Esophagus mucosa (tissue), 1 donor: ENCODE measurements at regions not wholly inside any gene's neighbourhood (a gene's known extent, or its start where the extent isn't known, plus 50 kb on each side); places are given as distances from the start of the nearest gene placed in this dataset.
A peak's percentile ranks its signal among the peaks of the same experiment; 100 is the strongest.

Experiments
- ATAC-seq: fragments of 200-7000 bp; cut with Tn5 transposase; one replicate; pipeline ENCODE4 v1.9.1; 2020
- donor health status: DM: yes; HTN: yes; CAD: no.

DNA sequence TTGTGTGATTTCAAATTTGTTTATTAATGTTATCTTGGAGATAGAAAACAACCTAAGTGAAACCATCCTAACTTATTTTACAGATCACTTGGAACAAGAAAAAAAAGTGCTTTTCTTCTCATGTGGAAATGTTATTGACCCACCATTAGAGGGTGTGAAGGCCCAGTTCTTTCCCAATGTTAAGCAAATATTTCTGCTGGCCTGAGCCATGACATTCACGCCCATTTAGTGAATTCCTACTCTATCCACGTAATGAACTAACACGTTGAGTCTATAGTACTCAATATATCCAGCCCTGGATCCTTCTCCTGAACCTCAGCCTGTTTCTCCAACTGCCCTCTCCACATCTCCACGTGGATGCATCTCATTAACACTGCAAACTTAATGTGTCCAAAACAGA lies 180.6 kb upstream of the ZFP64 start:
- no peak for ATAC-seq

DNA sequence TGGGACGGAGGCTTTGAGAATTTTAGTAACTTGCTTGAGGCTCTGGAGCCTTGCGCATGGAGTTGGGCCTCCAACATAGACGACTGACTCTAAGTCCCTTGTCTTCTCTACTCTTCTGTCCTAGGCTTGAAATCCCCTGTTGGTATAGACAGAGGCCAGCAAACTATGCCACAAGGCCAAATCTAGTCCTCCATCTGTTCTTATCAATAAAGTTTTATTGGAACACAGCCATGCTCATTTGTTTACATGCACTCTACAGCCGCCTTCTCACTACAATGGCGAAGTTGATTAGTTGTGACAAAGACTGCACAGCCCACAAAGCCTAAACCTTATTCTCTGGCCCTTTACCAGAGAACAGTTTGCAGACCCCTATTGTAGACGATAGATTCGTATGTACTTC lies 174.1 kb upstream of the ZFP64 start:
- ATAC-seq: no peak

DNA sequence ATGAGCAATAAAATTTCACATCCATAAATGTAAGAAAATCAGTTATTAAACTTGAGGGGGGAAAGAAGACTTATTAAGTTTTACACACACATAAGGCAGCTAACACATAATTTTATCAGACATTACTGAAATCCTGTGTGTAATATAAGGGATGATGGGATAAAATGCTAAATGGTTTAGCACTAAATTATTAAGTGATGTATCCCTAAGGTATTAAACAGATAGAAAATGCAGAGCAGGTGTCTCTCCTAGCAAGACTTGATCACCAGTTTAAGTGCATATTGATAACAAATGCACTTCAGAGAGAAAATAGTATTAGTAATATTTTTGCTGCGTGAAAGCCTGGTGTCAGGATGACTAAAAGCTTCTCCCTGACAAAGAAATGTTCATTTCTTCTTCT lies 172.8 kb upstream of the ZFP64 start:
- no peak for ATAC-seq

DNA sequence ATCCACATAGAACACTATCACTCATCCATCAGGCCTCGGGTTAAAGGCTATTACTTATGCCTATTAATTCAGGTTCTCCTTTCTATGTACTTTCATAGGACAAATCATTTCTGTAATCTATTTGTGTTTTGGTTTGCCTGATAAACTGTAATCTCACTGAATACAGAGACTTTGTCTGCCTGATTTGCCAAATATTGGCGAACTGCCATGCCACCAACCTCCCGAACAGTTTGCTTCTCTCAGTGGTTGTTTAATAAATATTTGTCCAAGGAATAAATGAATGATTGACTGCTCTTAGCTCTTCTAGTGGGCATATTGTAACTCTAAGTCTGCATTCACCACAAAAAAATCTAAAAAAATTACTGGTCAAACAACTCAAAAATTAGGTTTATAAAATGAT lies 170.1 kb upstream of the ZFP64 start:
- ATAC-seq: no peak

DNA sequence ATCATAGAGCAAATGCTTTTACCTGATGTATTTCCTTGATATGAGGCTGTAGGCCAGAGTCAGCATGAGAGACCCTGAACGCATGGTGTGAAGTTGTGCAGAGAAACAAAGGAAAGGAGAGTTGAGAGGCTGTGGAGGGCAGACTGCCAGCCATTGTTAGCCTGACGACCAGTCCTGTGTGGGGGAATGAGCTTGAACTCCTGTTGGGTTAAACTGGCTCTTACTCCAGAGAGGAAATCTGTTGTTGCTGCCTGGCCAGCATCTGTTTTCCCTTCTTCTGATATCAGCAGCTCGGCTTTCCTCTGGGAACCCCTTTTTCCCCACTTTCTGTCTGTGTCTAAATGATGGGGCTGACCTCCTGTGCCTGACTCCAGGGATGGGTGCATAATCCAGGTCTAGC lies 158.2 kb upstream of the ZFP64 start:
- ATAC-seq: no peak

DNA sequence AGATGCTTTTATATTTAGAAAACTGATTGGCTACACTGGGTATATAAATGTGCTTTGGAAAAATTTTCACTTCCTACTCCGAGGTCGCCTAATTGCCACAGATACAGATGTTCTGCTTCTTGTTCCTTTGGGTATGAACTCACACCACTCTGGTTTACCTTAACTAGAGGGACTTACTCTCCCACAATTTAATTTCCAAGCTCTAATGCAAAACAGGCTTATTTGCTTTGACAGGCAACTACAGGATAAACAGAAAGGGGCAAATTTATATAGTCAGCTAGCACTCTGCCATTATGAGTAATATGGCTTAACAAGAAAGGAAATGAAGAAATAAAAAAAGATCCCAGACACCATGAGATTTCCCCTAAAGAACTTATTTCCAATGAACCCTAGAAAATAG lies 156.9 kb upstream of the ZFP64 start:
- no peak for ATAC-seq

DNA sequence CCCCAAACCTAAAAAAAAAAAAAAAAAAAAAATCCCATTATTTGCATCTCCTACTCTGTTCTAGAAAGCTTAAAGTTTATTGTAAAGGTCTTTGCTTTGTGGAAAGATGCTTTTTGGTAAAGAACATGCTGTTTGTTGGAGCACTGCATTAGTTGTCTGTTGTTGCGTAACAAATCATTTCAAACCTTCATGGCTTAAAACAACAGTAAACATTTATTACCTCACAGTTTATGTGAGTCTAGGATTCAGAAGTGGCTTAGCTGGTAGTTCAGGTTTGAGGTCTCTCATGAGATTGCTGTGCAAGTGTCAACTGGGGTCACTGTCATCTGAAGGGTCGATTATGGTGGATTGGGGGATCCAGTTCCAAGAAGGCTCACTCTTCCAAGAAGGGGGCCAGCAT lies 155.2 kb upstream of the ZFP64 start:
- no peak for ATAC-seq

DNA sequence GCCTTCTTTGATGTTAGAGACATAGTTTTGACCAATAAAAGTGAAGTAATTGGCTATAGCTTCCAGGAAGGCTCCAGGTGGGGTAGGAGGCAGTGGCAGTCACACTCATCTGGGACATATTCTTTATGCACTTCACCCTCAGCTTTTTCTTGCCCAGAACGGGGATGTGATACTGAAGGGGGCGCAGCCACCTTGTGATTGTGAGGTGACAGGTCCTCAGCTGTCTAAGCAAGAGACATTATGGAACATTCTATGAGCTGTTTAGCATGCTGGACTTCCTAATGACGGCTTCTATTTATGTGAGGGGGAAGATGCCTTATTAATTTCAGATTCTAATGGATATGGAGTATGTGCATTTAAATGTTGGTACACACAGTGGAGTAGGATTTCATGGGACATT lies 151.3 kb upstream of the ZFP64 start:
- no peak for ATAC-seq

DNA sequence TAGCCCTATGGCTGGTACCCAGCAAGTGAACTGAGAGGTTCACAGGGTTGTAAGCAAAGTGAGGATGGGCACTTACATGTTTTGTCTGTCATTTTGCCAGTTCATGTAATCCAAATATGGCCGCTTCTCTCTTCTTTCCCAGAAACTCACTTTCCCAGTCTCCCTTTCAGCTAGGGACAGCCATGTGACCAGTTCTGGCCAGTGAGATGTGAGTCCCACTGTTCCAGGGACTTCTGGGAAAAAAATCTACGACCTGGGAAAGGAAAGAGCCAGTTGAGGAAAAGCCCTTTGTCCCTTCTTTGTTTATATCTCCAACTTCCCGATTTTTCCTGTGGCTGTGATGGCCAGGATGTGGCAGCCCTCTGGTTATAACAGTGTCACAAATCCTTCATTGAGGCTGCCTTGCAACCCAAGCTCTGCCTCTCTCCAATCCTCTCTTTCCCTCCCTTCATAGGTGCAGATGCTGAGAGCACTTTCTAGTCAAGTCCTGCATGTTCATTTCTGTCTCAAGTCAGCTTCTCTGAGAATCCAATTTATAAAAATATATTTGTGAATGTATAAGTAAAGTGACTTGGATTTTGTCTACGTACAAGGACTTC lies 148.6 kb upstream of the ZFP64 start:
- peak; percentile 45 for ATAC-seq

DNA sequence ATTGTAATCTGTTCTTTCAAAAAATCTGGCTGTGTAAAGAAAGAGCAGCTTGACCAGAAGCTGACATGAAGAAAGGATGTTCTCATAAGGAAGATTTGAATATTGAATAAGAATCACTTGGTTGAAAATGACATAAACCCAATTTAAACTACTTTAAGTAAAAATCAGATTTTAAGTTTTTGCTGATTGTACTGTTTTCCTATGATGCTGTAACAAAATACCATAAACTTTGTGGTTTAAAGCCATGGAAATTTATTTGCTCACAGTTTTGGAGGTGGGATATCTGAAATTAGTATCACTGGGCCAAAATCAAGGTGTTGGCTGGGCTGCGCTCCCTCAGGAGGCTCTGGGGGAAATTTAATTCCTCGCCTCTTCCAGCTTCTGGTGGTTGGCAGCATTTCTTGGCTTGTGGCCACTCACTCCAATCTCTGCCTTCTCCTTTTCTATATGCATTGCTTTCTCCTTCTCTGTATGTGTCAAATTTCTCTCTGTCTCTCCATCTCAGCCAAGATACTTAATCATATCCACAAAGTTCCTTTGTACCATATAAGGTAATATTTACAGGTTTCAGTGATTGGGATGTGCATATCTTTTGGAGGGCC lies 141.2 kb upstream of the ZFP64 start:
- no peak for ATAC-seq

DNA sequence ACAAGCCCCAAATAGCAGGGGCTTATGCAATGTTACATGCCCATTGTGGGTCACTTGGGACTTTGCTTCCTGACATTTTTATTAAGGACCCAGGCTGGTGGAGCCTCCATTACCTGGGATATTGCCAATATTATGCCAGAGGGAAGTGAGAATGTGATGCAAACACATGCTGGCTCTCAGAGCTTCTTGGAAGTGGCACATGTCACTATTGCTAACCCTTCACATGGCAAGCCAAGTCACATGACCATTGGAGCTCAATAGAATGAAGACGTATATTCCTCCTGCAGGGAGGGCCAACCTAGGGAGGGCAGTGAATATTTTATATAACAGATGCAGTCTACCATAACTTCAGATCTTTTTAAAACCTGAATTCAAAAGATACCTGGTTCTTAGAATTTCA lies 140.7 kb upstream of the ZFP64 start:
- ATAC-seq: no peak

DNA sequence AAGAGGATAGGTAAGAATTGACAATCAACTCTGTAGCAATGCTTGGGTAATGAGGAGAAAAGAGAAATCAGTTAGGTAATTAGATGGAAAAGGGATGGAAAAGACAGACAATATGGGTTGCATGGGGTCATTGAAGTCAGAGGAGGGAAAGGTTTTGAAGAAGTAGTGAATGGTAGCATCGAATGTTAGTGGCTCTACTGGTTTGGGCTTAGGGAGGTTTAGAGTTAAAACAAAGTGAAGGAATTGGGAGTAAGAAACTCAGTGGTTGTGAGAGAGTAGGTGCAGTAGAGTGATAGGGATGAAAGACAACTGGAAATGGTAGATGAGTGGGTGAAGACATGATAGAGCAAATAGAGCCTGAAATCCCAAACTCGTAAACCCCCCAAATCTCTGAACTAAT lies 140.1 kb upstream of the ZFP64 start:
- no peak for ATAC-seq

DNA sequence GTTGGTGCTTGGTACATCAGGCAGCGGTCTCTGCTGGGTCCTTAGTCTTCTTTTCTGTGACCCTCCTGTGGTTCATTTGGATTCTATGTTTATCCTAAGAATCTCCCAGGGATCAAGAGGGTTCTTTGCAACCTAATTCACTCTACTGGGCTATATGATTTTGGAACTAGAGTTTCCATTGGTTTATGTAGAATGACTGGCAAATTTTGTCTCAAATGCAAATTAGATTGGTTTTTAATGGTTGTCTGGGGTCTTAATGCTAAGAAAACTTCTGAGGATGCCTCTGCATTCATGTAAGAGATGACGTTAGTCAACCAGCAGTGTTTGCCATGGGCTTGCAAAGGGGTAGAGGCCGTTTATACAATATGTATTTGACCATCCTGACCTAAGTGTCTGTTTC lies 129.8 kb upstream of the ZFP64 start:
- no peak for ATAC-seq

DNA sequence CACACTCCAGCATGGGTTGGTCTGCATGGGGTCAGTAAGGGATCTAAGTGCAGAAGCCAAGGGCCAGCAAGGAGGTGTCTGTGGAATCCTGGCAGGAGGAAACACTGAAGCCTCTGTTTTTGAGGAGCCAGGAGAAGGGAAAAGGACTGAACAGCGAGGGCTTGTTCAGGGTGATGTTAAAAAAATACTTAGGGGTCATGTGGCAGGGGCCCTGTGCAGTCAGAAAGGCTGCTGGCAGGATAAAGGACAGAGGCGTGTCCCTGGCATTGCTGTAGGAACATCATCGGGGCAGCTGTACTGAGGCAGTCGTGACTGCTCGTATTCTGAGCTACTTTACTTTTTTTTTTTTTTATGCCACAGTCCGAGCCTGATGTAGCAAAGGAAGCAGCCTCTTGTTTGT lies 127.1 kb upstream of the ZFP64 start:
- no peak for ATAC-seq

DNA sequence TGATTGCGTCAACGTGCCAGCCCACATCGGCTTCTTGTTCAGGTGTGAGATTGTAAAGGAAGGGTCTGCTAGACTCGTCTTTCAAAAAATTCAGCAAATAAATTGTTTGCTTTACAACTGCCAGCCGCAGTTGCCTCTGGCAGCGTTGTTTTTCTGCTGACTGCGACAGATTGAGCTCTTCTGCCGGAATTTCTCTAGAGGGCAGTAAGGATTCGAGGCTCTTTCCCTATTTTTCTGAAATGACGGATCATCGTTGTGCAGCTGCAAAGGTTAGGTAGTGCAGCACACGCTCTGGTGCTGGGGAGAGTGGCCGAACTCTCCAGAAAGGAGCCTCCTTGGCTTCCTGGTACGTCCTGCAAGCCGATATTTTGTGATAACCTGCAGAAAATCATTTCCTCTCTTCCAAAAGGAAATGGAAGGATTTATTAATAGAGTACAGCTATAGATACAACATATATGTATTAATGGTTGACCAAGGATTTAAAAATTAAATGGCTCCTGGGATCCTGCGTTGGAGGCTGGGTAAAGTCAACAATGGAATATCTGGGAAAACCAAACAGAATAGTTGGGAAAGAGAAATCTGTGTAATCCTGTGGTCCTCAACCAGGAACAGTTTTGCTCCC lies 121.9 kb upstream of the ZFP64 start:
- no peak for ATAC-seq

DNA sequence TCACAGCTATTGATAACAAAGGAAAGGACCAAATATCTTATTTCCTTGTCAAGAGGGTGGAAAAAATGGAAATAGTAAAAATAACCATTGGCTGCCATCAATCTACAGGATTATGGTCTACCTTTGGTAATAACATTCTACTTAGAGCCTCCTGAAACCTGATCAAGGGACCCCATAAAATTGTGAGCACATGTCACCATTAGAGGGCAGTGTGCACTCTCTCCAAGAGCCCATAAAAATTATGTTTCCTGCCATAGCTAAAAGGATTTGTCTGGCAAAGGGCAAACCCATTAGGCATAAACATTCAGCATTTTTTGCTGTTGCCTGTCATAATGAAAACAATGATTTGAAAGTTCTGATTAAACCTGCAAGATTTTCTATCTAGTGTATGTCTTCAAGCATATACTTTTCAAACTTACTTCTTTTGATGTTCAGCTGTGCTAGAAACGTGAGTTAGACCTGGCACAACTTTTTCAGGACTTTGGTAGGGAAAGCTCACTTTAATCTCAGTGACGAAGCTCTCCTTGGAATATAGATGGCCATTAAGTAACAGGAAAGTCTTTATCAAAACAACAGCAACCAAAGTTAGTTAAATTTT lies 120.7 kb upstream of the ZFP64 start:
- peak; percentile 56 for ATAC-seq

DNA sequence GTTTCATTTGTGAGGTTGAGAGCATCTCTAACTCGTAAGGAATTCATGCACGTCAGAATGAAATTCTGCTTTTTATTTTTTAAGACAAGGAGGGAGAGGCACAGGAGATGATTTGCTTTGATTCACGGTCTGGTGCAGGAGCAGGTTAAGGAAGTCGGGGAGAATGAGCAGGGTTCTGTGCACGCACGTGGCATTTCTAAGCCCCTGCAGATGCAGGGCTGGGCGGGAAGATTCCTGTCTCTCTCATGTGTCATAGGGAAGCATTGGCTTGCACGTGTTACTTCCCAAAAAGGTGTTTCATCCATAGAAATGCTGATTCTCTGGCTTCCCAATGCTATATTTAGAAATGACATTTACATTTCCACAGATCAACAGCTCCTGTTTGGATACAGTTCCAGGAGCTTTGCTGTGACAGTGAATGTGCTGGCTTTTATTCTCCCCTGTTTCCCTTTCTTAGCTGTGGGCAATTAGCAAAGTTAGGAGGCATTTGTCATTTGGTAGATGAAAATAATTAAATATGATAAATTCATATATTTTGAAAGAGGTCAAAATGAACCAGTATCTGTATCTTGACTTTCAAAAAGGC lies 119.7 kb upstream of the ZFP64 start:
- no peak for ATAC-seq

DNA sequence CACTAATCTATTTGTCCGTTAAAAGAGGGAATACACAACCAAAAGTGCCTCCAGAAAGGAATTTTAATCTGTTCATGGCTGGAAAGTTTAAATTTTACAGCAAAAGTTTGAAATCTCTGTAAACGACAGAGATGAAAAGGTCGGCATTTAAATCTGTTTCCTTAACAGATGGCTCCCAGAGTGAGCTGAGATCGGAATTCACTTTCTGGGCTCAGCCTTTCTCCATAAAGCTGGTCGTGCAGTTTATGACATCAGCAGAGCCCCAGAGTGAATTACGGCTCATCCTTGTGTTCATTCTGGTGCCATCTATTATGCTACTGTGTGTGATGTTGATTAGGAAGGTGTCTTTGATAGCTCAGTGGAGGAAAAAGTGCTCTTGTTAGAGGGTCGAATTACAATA lies 117.6 kb upstream of the ZFP64 start:
- ATAC-seq: no peak

DNA sequence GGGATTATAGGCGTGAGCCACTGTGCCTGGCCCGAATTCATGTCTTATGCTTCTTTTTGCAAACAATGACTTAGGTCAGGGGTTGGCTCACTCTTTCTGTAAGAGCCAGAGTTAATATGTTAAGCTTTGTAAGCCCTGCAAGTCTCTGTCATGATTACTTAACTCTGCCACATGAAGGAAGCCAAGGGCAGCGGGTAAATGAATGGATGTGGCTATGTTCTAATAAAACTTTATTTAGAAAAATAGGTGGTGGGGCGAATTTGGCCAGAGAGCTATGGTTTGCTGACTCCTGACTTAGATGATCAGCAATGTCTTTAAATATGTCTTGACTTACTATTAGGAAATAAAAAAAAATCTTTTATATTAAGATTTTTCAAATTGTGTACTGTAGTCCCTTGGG lies 114.9 kb upstream of the ZFP64 start:
- no peak for ATAC-seq

DNA sequence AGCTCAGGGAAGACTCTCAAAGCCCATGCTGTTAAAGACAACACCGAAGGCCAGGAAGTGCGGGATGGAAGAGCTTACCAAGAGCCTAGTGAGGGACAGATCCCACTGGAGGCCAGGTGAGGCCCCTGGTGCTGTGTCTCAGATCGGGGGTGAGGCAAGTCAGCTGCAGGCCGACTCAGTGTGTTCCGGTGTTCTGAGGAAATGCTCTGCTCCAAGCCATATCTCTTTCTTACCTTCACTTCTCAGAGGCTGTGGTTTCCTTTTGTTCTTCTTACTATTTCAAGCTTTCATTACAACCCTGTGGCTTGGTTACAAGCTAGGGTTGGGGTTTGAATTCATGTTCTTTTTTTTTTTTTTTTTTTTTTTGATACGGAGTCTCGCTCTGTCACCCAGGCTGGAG lies 114.3 kb upstream of the ZFP64 start:
- ATAC-seq: no peak

DNA sequence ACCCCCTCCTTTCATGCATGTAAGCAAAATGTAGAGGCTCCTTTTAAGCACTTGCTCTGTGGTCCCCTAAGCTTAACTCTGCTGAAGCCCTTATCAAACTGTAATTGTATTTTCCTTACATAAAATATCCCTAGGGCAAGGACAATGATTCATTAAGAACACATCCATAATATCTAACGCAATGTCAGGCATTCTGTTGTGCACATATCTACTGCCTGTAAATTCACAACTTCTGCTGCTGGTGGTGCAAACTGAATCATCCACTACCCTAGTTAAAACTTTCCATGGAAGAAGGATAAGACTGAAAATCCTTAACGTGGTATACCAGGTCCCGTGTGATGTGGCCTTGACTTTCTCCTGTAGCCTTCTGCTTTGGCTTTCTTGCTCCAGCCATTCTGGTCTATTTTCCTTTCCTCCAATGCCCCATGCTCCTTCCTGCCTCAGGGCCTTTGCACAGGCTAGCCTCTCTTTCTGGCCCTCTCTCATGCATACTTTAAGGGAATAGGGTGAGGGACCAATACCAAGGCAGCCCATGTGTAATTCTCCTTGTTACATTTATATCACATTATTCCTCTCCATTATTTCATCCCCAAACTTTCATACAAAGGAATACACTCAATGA lies 113.6 kb upstream of the ZFP64 start:
- ATAC-seq: no peak

DNA sequence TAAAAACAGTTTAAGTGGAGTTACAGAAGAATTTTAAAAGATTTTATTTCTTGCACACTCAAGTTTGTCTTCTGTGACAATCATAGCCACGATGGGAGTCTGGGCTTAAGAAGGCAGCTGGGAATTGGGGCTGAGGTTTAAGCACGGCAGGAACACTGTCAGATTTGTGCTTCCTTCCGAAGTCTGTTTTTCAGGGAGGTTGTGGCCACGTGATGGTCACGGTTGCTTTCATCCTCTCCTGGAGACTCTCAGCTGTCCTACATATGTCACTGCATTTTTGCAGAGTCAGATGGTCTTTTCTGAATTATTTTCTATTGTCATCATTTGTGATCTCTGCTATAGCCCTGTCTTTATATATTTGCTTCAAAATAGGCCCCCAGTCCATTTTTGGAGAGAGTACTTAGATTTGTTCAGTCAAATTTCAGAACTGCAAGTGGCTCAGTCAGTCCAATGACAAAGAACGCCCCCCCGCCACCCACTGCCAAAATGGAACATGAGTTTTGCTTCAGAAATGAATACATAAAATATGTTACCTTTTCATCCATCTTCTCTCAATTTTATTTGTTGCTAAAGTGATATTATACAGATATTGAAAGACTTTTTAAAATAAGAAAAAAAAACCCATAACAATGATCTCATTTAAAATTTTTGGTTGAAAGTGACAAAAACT lies 111.8 kb upstream of the ZFP64 start:
- no peak for ATAC-seq

DNA sequence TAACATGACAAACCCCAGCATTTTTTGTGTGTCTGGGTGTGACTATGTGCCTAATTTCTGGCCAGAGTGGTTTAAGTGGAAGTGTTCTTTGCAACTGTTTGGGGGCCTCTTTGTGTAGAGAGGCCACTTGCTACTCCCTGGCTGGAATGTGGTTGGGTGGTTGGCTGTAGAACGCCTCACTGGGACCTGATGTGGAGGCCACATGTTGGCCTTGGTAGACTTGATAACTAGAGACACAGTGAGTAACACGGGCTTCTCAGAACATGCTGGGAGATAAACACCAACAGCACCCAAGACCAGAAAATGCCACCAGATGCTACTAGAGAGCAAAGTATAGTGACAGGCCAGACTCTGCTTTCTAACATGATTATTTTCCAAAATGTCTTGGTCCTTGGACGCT lies 111.2 kb upstream of the ZFP64 start:
- no peak for ATAC-seq
